WI38 (cell line): ENCODE measurements at regions not wholly inside any gene's neighbourhood (a gene's known extent, or its start where the extent isn't known, plus 50 kb on each side); places are given as distances from the start of the nearest gene placed in this dataset.
A peak's percentile ranks its signal among the peaks of the same experiment; 100 is the strongest.

ENCODE experiments used
- H3K4me3 ChIP-seq: 2 replicates; pipeline ENCODE4 v1.5.1; 2011; ENCODE audit warnings: low read depth, mild to moderate bottlenecking, control low read depth, low read length
- TF ChIP-seq, protein P1 (sequence below): IDR thresholded peaks from 2 replicates; pipeline ENCODE4 v1.5.1; 2012; ENCODE audit warnings: low read depth, mild to moderate bottlenecking, control low read depth, low read length

- no peak overlapping the region for H3K4me3 ChIP-seq
- TF ChIP-seq, protein P1, sequence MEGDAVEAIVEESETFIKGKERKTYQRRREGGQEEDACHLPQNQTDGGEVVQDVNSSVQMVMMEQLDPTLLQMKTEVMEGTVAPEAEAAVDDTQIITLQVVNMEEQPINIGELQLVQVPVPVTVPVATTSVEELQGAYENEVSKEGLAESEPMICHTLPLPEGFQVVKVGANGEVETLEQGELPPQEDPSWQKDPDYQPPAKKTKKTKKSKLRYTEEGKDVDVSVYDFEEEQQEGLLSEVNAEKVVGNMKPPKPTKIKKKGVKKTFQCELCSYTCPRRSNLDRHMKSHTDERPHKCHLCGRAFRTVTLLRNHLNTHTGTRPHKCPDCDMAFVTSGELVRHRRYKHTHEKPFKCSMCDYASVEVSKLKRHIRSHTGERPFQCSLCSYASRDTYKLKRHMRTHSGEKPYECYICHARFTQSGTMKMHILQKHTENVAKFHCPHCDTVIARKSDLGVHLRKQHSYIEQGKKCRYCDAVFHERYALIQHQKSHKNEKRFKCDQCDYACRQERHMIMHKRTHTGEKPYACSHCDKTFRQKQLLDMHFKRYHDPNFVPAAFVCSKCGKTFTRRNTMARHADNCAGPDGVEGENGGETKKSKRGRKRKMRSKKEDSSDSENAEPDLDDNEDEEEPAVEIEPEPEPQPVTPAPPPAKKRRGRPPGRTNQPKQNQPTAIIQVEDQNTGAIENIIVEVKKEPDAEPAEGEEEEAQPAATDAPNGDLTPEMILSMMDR: no peak
Observed at GRCh38 chr14:22393796-22394195, 195.2 kb downstream of the DAD1 start.

DNA sequence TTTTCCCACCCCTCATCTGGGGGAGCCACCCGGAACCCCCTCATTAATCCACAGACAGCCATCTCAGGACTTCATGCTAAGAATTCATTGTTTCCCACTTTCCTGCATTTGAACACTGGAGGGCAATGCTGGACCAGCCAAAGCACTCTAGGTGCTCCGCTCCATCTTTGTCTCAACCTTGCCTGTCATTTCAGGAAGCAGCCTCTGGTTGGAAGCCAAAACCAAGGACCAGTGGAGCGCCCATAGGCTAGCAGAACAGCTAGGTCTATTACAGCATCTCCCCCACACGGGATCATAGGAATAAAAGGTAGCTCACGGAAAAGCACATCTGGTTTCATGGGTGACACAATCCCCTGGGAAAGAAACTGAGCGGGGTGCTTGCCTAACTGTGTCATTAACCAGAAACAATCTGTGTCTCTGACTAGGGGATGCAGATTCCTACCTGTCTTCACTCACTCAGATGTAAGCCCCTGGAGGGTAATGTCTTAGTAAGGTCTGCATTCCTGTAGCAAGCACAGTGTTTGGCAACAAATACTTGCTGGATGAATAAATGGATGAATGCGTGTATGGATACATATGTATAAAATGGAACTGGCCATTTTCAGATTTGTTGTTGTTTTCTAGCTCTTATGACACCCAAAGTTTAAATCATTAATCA, 197.0 kb downstream of the DAD1 start:
- TF ChIP-seq, protein P1: peak; percentile 28; the same call in 1 of the 2 replicates
- no peak overlapping the region for H3K4me3 ChIP-seq

GRCh38 chr14:22390824-22391461, 198.1 kb downstream of the DAD1 start:
- H3K4me3 ChIP-seq: no peak overlapping the region
- TF ChIP-seq, protein P1: no peak

DNA sequence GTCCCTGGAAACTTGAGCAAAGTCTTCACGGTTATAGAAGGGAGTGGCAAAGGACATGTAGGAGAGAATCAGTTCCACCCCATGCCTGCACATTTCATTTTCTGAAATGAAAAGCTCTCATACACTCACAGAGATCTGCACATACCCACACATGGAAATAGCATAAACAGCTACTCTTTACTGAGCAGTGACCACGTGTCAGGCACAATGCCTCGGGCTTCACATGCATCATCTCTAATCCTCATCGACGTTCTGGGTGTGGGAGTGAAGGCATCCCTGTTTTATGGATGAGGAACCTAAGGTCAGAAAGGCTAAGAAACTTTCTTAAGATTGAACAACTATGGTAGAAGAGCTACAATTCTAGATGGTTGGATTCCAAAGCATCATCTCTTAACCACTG, 198.8 kb downstream of the DAD1 start:
- no peak overlapping the region for H3K4me3 ChIP-seq
- TF ChIP-seq, protein P1: no peak

DNA sequence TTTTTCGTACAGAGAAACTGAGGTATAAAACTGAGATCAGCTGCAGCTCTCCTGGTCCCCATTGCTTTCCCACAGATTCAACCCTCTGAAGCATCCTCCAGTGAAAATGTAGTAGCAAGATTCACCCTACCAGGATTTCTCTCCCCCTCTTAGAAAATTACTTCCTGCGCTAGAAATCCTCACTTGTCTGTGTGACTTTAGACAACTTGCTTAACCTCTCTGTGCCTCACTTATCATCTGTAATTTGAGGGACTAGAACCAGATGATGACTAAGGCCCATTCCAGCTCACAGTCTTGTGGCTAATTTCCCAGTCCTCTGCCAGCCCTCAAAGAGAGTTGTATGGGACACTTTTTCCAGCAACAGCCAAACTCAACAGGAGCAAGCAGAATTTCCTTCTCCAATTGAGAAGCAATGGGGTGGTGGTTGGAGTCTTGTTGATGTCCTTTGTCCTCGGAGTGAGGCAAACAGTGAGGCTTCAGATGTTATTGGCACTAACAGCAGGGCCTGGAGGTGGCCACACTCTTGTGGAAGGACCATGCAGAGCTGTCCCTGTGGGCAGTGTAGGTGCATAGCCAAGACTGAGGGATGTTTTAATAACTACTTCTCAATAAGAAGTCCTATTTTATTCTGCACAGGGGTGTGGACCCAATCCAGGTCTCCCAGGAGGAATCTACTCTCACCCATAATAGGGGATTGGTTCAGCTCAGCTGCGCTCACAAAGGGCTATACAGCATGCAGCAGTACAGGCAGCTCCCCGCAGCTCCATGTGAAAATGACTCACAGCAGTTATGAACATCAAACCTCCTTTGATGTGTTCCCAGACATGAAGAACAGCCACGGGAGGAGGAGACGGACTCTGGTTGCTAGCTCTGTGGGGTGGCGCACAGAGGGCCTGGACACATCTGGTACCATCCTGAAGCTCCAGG, 200.1 kb downstream of the DAD1 start:
- TF ChIP-seq, protein P1: no peak
- H3K4me3 ChIP-seq: no peak overlapping the region

DNA sequence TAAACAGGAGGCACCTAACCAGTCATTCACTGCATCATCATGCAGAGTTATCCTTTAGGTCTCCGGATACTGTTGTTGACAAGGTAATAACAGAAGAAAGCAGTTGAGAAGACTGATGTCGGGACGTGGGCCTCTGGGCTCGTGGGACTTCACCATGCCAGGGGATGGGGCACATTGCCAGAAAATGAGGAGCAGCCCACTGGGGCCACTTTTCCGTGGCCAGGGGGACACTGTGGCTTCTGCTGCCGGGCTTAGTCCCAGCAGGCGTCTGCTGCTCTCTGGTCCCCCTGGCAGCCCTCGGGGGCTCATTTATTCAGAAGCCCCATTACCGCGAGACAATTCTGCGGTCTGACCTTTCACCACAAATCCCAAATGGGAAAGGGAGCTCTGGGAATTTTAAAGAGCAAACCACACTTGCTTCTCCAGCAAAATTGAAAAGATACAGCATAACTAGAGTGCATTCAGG, 201.2 kb downstream of the DAD1 start:
- no peak overlapping the region for H3K4me3 ChIP-seq
- TF ChIP-seq, protein P1: no peak
